SK-N-SH (cell line): ENCODE measurements at regions not wholly inside any gene's neighbourhood (a gene's known extent, or its start where the extent isn't known, plus 50 kb on each side); places are given as distances from the start of the nearest gene placed in this dataset.

Source experiments
- CTCF ChIP-seq: fragments of 200-600 bp; sonication (generic); IDR thresholded peaks from 2 replicates; pipeline ENCODE4 v1.6.1; 2017; ENCODE audit warnings: antibody characterized with exemption, mild to moderate bottlenecking, moderate library complexity
- NRF1 ChIP-seq: IDR thresholded peaks from 2 replicates; pipeline ENCODE4 v1.6.1; 2012; ENCODE audit warnings: low read depth, mild to moderate bottlenecking, low read length
- POLR2AphosphoS5 ChIP-seq: IDR thresholded peaks from 2 replicates; pipeline ENCODE4 v1.6.1; 2012; ENCODE audit warnings: low read depth, low read length
- RCOR1 ChIP-seq: fragments of 150-350 bp; IDR thresholded peaks from 2 replicates; pipeline ENCODE4 v1.6.1; 2017; ENCODE audit warnings: antibody characterized with exemption, low read length
- TAF1 ChIP-seq: IDR thresholded peaks from 2 replicates; pipeline ENCODE4 v1.6.1; 2012; ENCODE audit warnings: low read depth, mild to moderate bottlenecking, low read length, moderate library complexity, borderline replicate concordance
- YY1 ChIP-seq: IDR thresholded peaks from 2 replicates; pipeline ENCODE4 v1.4.0; 2012; ENCODE audit warnings: low read depth, mild to moderate bottlenecking
- TF ChIP-seq, protein P1 (sequence below): IDR thresholded peaks from 2 replicates; pipeline ENCODE4 v1.6.1; 2012; ENCODE audit warnings: mild to moderate bottlenecking, low read depth, low read length, moderate library complexity

DNA sequence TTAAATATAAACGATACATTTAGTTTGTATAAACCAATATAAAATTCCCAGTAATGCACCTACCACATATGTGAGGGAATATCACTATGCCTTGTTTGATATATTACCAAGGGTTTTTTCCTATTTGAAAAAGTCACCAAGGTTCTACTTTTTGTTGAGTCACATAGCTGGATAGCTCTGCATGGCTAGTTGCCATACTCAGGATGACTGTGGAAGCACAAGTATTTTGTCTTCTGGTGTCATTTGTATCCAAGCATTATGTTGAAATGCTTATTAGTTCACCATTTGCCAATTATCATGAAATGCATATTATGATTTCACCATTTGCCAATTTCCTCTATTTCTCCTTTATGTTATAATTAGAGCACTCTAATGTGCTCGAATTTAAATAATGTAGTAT, 162.7 kb upstream of the TTC29 start:
- TF ChIP-seq RCOR1 (no peak), POLR2AphosphoS5 (no peak), CTCF (no peak), YY1 (no peak), NRF1 (no peak), TAF1 (no peak)
- TF ChIP-seq, protein P1, sequence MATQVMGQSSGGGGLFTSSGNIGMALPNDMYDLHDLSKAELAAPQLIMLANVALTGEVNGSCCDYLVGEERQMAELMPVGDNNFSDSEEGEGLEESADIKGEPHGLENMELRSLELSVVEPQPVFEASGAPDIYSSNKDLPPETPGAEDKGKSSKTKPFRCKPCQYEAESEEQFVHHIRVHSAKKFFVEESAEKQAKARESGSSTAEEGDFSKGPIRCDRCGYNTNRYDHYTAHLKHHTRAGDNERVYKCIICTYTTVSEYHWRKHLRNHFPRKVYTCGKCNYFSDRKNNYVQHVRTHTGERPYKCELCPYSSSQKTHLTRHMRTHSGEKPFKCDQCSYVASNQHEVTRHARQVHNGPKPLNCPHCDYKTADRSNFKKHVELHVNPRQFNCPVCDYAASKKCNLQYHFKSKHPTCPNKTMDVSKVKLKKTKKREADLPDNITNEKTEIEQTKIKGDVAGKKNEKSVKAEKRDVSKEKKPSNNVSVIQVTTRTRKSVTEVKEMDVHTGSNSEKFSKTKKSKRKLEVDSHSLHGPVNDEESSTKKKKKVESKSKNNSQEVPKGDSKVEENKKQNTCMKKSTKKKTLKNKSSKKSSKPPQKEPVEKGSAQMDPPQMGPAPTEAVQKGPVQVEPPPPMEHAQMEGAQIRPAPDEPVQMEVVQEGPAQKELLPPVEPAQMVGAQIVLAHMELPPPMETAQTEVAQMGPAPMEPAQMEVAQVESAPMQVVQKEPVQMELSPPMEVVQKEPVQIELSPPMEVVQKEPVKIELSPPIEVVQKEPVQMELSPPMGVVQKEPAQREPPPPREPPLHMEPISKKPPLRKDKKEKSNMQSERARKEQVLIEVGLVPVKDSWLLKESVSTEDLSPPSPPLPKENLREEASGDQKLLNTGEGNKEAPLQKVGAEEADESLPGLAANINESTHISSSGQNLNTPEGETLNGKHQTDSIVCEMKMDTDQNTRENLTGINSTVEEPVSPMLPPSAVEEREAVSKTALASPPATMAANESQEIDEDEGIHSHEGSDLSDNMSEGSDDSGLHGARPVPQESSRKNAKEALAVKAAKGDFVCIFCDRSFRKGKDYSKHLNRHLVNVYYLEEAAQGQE, result no peak
